ENCODE measurements at regions not wholly inside any gene's neighbourhood (a gene's known extent, or its start where the extent isn't known, plus 50 kb on each side); places are given as distances from the start of the nearest gene placed in this dataset.

- TF ChIP-seq USF1 (IDR thresholded peaks at IDR 0.05) = no peak
- no peak for TF ChIP-seq CREB1 (IDR thresholded peaks at IDR 0.05; ENCODE audit: low read depth)
- no peak for TF ChIP-seq TAF1 (IDR thresholded peaks at IDR 0.05; ENCODE audit: low read depth)
- TF ChIP-seq REST (IDR thresholded peaks at IDR 0.05; ENCODE audit: low read depth) = no peak
- TF ChIP-seq CEBPB (IDR thresholded peaks at IDR 0.05) = no peak
- TF ChIP-seq RAD21 (IDR thresholded peaks at IDR 0.05; ENCODE audit: low read depth) = no peak
- no peak for TF ChIP-seq TCF12 (IDR thresholded peaks at IDR 0.05; ENCODE audit: low read depth)
- TF ChIP-seq MAX (IDR thresholded peaks at IDR 0.05) = no peak
- no peak for TF ChIP-seq TEAD4 (IDR thresholded peaks at IDR 0.05)
- no peak for TF ChIP-seq FOXM1 (IDR thresholded peaks at IDR 0.05; ENCODE audit: borderline replicate concordance, low read depth)
- TF ChIP-seq EP300 (IDR thresholded peaks at IDR 0.05; ENCODE audit: borderline replicate concordance) = no peak
- TF ChIP-seq NFIC (IDR thresholded peaks at IDR 0.05) = no peak
- TF ChIP-seq YY1 (IDR thresholded peaks at IDR 0.05; ENCODE audit: low read depth) = no peak
- TF ChIP-seq EGR1 (IDR thresholded peaks at IDR 0.05) = no peak
- no peak for TF ChIP-seq ZBTB7A (IDR thresholded peaks at IDR 0.05; ENCODE audit: low read depth)
Measured at GRCh38 chr1:232518349-232518748, 111.6 kb downstream of the SIPA1L2 start.

- no peak for TF ChIP-seq EP300 (IDR thresholded peaks at IDR 0.05; ENCODE audit: borderline replicate concordance)
- no peak for TF ChIP-seq USF1 (IDR thresholded peaks at IDR 0.05)
- TF ChIP-seq RAD21 (IDR thresholded peaks at IDR 0.05; ENCODE audit: low read depth) = no peak
- TF ChIP-seq NFIC (IDR thresholded peaks at IDR 0.05) = no peak
- no peak for TF ChIP-seq TEAD4 (IDR thresholded peaks at IDR 0.05)
- TF ChIP-seq CEBPB (IDR thresholded peaks at IDR 0.05) = no peak
- TF ChIP-seq TAF1 (IDR thresholded peaks at IDR 0.05; ENCODE audit: low read depth) = no peak
- TF ChIP-seq YY1 (IDR thresholded peaks at IDR 0.05; ENCODE audit: low read depth) = no peak
- no peak for TF ChIP-seq EGR1 (IDR thresholded peaks at IDR 0.05)
- TF ChIP-seq TCF12 (IDR thresholded peaks at IDR 0.05; ENCODE audit: low read depth) = no peak
- TF ChIP-seq MAX (IDR thresholded peaks at IDR 0.05) = no peak
- TF ChIP-seq FOXM1 (IDR thresholded peaks at IDR 0.05; ENCODE audit: borderline replicate concordance, low read depth) = no peak
- TF ChIP-seq CREB1 (IDR thresholded peaks at IDR 0.05; ENCODE audit: low read depth) = no peak
- no peak for TF ChIP-seq REST (IDR thresholded peaks at IDR 0.05; ENCODE audit: low read depth)
- no peak for TF ChIP-seq ZBTB7A (IDR thresholded peaks at IDR 0.05; ENCODE audit: low read depth)
Measured at GRCh38 chr1:232517204-232517603, 112.7 kb downstream of the SIPA1L2 start.

- TF ChIP-seq EP300 (IDR thresholded peaks at IDR 0.05; ENCODE audit: borderline replicate concordance) = no peak
- no peak for TF ChIP-seq REST (IDR thresholded peaks at IDR 0.05; ENCODE audit: low read depth)
- no peak for TF ChIP-seq FOXM1 (IDR thresholded peaks at IDR 0.05; ENCODE audit: borderline replicate concordance, low read depth)
- no peak for TF ChIP-seq TEAD4 (IDR thresholded peaks at IDR 0.05)
- no peak for TF ChIP-seq ZBTB7A (IDR thresholded peaks at IDR 0.05; ENCODE audit: low read depth)
- no peak for TF ChIP-seq TAF1 (IDR thresholded peaks at IDR 0.05; ENCODE audit: low read depth)
- TF ChIP-seq RAD21 (IDR thresholded peaks at IDR 0.05; ENCODE audit: low read depth) = no peak
- no peak for TF ChIP-seq MAX (IDR thresholded peaks at IDR 0.05)
- no peak for TF ChIP-seq YY1 (IDR thresholded peaks at IDR 0.05; ENCODE audit: low read depth)
- no peak for TF ChIP-seq CREB1 (IDR thresholded peaks at IDR 0.05; ENCODE audit: low read depth)
- no peak for TF ChIP-seq TCF12 (IDR thresholded peaks at IDR 0.05; ENCODE audit: low read depth)
- no peak for TF ChIP-seq EGR1 (IDR thresholded peaks at IDR 0.05)
- no peak for TF ChIP-seq USF1 (IDR thresholded peaks at IDR 0.05)
- no peak for TF ChIP-seq CEBPB (IDR thresholded peaks at IDR 0.05)
- TF ChIP-seq NFIC (IDR thresholded peaks at IDR 0.05) = no peak
Measured at GRCh38 chr1:232515706-232516105, 114.2 kb downstream of the SIPA1L2 start.
